Activated T-cell treated with anti-CD3 and anti-CD28 coated beads, Interleukin-2, amount 50 U/mL, for 4 hours (primary cell): ENCODE measurements at regions not wholly inside any gene's neighbourhood (a gene's known extent, or its start where the extent isn't known, plus 50 kb on each side); places are given as distances from the start of the nearest gene placed in this dataset.
"Not testable (repeated sequence)": the region's sequence is repeated elsewhere in the genome, so short reads cannot be mapped to it uniquely, and the experiment has no call there.

Experiments used
- ATAC-seq, 2 donors: fragments of 200-7000 bp; cut with Tn5 transposase; one replicate each; pipeline ENCODE4 v1.10.0; 2021
- DNase-seq: peaks from one replicate; pipeline ENCODE4 v3.0.0-alpha.2; 2020
- H3K27me3 Mint-ChIP-seq: one replicate; pipeline ENCODE4 v1.8.0; 2021; ENCODE audit warnings: low read depth, mixed read lengths
- H3K36me3 Mint-ChIP-seq: one replicate; pipeline ENCODE4 v1.8.0; 2022; ENCODE audit warnings: mixed read lengths; ENCODE audit not compliant: insufficient read depth
- H3K4me1 Mint-ChIP-seq: one replicate; pipeline ENCODE4 v1.8.0; 2021; ENCODE audit warnings: low read depth, mixed read lengths
- H3K4me3 Mint-ChIP-seq: one replicate; pipeline ENCODE4 v1.8.0; 2021; ENCODE audit warnings: mild to moderate bottlenecking, moderate library complexity, mixed read lengths
- H3K9me3 Mint-ChIP-seq: one replicate; pipeline ENCODE4 v1.8.0; 2021; ENCODE audit warnings: mixed read lengths

- Mint-ChIP-seq H3K4me1 (no peaks in the 10 kb centered on the region), H3K36me3 (no peaks in the 10 kb centered on the region), H3K27me3 (no peaks in the 10 kb centered on the region), H3K9me3 (no peaks in the 10 kb centered on the region), H3K4me3 (no peak overlapping the region)
- ATAC-seq (no peak), DNase-seq (no peak)
Observed at GRCh38 chr10:61049386-61049785, 105.4 kb upstream of the RHOBTB1 start.

GRCh38 chr10:61047788-61048560 is 104.0 kb upstream of the RHOBTB1 start:
- ATAC-seq (no peak), DNase-seq (no peak)
- Mint-ChIP-seq H3K27me3 (no peaks in the 10 kb centered on the region), H3K4me1 (no peaks in the 10 kb centered on the region), H3K36me3 (no peaks in the 10 kb centered on the region), H3K4me3 (no peak overlapping the region), H3K9me3 (no peaks in the 10 kb centered on the region)

GRCh38 chr10:61047081-61047480 is 103.1 kb upstream of the RHOBTB1 start:
- ATAC-seq (no peak), DNase-seq (no peak)
- no peaks in the 10 kb centered on the region for H3K9me3 Mint-ChIP-seq
- no peaks in the 10 kb centered on the region for H3K4me1 Mint-ChIP-seq
- no peaks in the 10 kb centered on the region for H3K27me3 Mint-ChIP-seq
- H3K4me3 Mint-ChIP-seq, result no peak overlapping the region
- H3K36me3 Mint-ChIP-seq, result no peaks in the 10 kb centered on the region

DNA sequence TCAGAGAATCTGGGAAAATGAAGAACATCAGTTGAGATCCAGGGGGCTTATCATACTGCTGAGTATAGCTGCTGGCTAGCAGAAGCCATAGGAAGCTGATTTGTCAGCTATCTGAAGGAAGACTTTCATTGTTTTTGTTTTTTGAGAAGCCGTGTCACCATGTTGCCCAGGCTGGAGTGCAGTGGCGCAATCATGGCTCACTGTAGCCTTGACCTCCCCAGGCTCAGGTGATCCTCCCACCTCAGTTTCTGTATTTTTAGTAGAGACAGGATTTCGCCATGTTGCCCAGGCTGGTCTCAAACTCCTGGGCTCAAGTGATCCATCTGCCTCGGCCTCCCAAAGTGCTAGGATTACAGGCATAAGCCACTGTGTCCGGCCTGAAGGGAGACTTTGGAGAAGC is 101.5 kb upstream of the RHOBTB1 start:
- H3K9me3 Mint-ChIP-seq, H3K4me3 Mint-ChIP-seq, ATAC-seq, H3K27me3 Mint-ChIP-seq, H3K4me1 Mint-ChIP-seq, DNase-seq, H3K36me3 Mint-ChIP-seq: not testable (repeated sequence)

- H3K27me3 Mint-ChIP-seq, result no peaks in the 10 kb centered on the region
Observed at GRCh38 chr10:61042533-61042932, 98.5 kb upstream of the RHOBTB1 start.

GRCh38 chr10:61040399-61041016 is 96.5 kb upstream of the RHOBTB1 start:
- ATAC-seq (no peak), DNase-seq (no peak)
- H3K27me3 Mint-ChIP-seq, result no peaks in the 10 kb centered on the region
- H3K36me3 Mint-ChIP-seq, result no peaks in the 10 kb centered on the region
- H3K9me3 Mint-ChIP-seq, result no peaks in the 10 kb centered on the region
- H3K4me3 Mint-ChIP-seq, result no peak overlapping the region
- H3K4me1 Mint-ChIP-seq, result no peaks in the 10 kb centered on the region

More at GRCh38 chr10:61042533-61042932, 98.5 kb upstream of the RHOBTB1 start:
- no peaks in the 10 kb centered on the region for H3K36me3 Mint-ChIP-seq
- H3K4me3 Mint-ChIP-seq, result no peak overlapping the region
- H3K4me1 Mint-ChIP-seq, result no peaks in the 10 kb centered on the region
- no peak for ATAC-seq
- H3K9me3 Mint-ChIP-seq, result no peaks in the 10 kb centered on the region
- no peak for DNase-seq

- ATAC-seq, result no peak
- H3K27me3 Mint-ChIP-seq, result no peaks in the 10 kb centered on the region
- no peaks in the 10 kb centered on the region for H3K36me3 Mint-ChIP-seq
Observed at GRCh38 chr10:61039868-61040267, 95.9 kb upstream of the RHOBTB1 start.

GRCh38 chr10:61037261-61037830 is 93.4 kb upstream of the RHOBTB1 start:
- H3K4me1 Mint-ChIP-seq, DNase-seq, H3K4me3 Mint-ChIP-seq, H3K27me3 Mint-ChIP-seq, H3K9me3 Mint-ChIP-seq, H3K36me3 Mint-ChIP-seq, ATAC-seq: not testable (repeated sequence)

More at GRCh38 chr10:61039868-61040267, 95.9 kb upstream of the RHOBTB1 start:
- DNase-seq, result no peak
- Mint-ChIP-seq H3K4me1 (no peaks in the 10 kb centered on the region), H3K9me3 (no peaks in the 10 kb centered on the region), H3K4me3 (no peak overlapping the region)

DNA sequence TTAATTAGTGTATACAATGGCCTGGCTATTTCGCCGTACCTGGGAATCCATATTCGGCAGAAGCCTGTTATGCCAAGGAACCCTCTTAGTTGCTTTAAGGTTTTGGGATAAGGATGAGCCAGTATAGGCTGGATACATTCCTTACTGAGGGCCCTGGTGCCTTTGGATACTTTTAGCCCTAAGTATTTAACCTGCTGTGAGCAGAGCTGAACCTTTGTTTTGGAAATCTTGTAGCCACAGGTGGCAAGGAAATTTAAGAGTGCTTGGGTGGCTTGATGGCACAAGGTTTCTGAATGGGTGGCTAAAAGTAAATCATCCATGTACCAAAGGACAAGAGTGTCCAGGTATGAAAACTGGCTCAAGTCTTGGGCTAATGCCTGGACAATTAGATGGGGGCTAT is 92.2 kb upstream of the RHOBTB1 start:
- not testable (repeated sequence) for DNase-seq, H3K27me3 Mint-ChIP-seq, H3K9me3 Mint-ChIP-seq, H3K4me3 Mint-ChIP-seq, ATAC-seq, H3K4me1 Mint-ChIP-seq, H3K36me3 Mint-ChIP-seq

- Mint-ChIP-seq H3K9me3 (no peaks in the 10 kb centered on the region), H3K36me3 (no peaks in the 10 kb centered on the region), H3K4me1 (no peaks in the 10 kb centered on the region), H3K27me3 (peaks cover 3% of the 10 kb centered on the region), H3K4me3 (no peak overlapping the region)
- ATAC-seq (no peak), DNase-seq (no peak)
Observed at GRCh38 chr10:61031341-61031740, 87.4 kb upstream of the RHOBTB1 start.

- no peaks in the 10 kb centered on the region for H3K4me1 Mint-ChIP-seq
- DNase-seq (no peak), ATAC-seq (no peak)
- H3K9me3 Mint-ChIP-seq, result no peaks in the 10 kb centered on the region
- peaks cover 3% of the 10 kb centered on the region for H3K27me3 Mint-ChIP-seq
- H3K4me3 Mint-ChIP-seq, result no peak overlapping the region
- H3K36me3 Mint-ChIP-seq, result no peaks in the 10 kb centered on the region
Observed at GRCh38 chr10:61029411-61029810, 85.4 kb upstream of the RHOBTB1 start.

- Mint-ChIP-seq H3K27me3 (peaks cover 3% of the 10 kb centered on the region), H3K36me3 (no peaks in the 10 kb centered on the region), H3K4me1 (no peaks in the 10 kb centered on the region), H3K9me3 (no peaks in the 10 kb centered on the region), H3K4me3 (no peak overlapping the region)
- DNase-seq, result no peak
- ATAC-seq, result no peak
Observed at GRCh38 chr10:61028861-61029361, 84.9 kb upstream of the RHOBTB1 start.

- Mint-ChIP-seq H3K36me3 (no peaks in the 10 kb centered on the region), H3K9me3 (no peaks in the 10 kb centered on the region), H3K27me3 (peaks cover 3% of the 10 kb centered on the region), H3K4me1 (no peaks in the 10 kb centered on the region), H3K4me3 (no peak overlapping the region)
- DNase-seq (no peak), ATAC-seq (no peak)
Observed at GRCh38 chr10:61024856-61025201, 80.8 kb upstream of the RHOBTB1 start.

GRCh38 chr10:61024151-61024855 is 80.3 kb upstream of the RHOBTB1 start:
- Mint-ChIP-seq H3K4me3 (no peak overlapping the region), H3K9me3 (peaks cover 3% of the 10 kb centered on the region), H3K4me1 (no peaks in the 10 kb centered on the region), H3K36me3 (no peaks in the 10 kb centered on the region), H3K27me3 (peaks cover 3% of the 10 kb centered on the region)
- DNase-seq, result no peak
- ATAC-seq, result no peak
